SK-N-MC (cell line): ENCODE measurements at regions not wholly inside any gene's neighbourhood (a gene's known extent, or its start where the extent isn't known, plus 50 kb on each side); places are given as distances from the start of the nearest gene placed in this dataset.

Source experiments
- EZH2 ChIP-seq: fragments of 200-600 bp; sonication (generic); IDR thresholded peaks from one replicate; pipeline ENCODE4 v1.6.1; 2017; ENCODE audit warnings: antibody characterized with exemption
- POLR2AphosphoS5 ChIP-seq: IDR thresholded peaks from 2 replicates; pipeline ENCODE4 v1.6.1; 2012; ENCODE audit warnings: mild to moderate bottlenecking, low read depth, low read length, borderline replicate concordance

GRCh38 chr5:125390326-125390725 lies 643.9 kb upstream of the ZNF608 start:
- TF ChIP-seq EZH2, result no peak
- TF ChIP-seq POLR2AphosphoS5, result no peak
